NT2/D1 (cell line): ENCODE measurements at regions not wholly inside any gene's neighbourhood (a gene's known extent, or its start where the extent isn't known, plus 50 kb on each side); places are given as distances from the start of the nearest gene placed in this dataset.

Experiments
- SUZ12 ChIP-seq: IDR thresholded peaks from 2 replicates; pipeline ENCODE4 v1.6.1; 2011; ENCODE audit not compliant: insufficient read length, insufficient read depth; ENCODE audit errors: extremely low read depth
- YY1 ChIP-seq: IDR thresholded peaks from 2 replicates; pipeline ENCODE4 v1.6.1; 2011; ENCODE audit not compliant: insufficient read length, insufficient read depth
- ZNF274 ChIP-seq: IDR thresholded peaks from 2 replicates; pipeline ENCODE4 v1.6.1; 2011; ENCODE audit warnings: mild to moderate bottlenecking, low read depth, low read length

GRCh38 chr2:239777219-239777618 lies 247.9 kb downstream of the NDUFA10 start:
- TF ChIP-seq YY1, result no peak
- no peak for TF ChIP-seq ZNF274
- TF ChIP-seq SUZ12, result no peak
